Neural crest cell (in vitro differentiated cells): ENCODE measurements at regions not wholly inside any gene's neighbourhood (a gene's known extent, or its start where the extent isn't known, plus 50 kb on each side); places are given as distances from the start of the nearest gene placed in this dataset.

Experiments used
- DNase-seq: peaks from one replicate; pipeline ENCODE4 v3.0.0; 2021; ENCODE audit warnings: low read depth, mixed read lengths, low spot score
- H3K27ac Mint-ChIP-seq: one replicate; pipeline ENCODE4 v1.8.0; 2021; ENCODE audit warnings: mild to moderate bottlenecking, mixed read lengths; ENCODE audit not compliant: unreplicated experiment
- H3K27me3 Mint-ChIP-seq: 2 replicates; pipeline ENCODE4 v1.8.0; 2021; ENCODE audit warnings: low read depth, mild to moderate bottlenecking, mixed read lengths
- H3K36me3 Mint-ChIP-seq: 2 replicates; pipeline ENCODE4 v1.8.0; 2021; ENCODE audit warnings: low read depth, mild to moderate bottlenecking, mixed read lengths
- H3K4me1 Mint-ChIP-seq: 2 replicates; pipeline ENCODE4 v1.8.0; 2021; ENCODE audit warnings: mixed read lengths
- H3K4me3 Mint-ChIP-seq: one replicate; pipeline ENCODE4 v1.8.0; 2021; ENCODE audit warnings: mild to moderate bottlenecking, mixed read lengths
- H3K9me3 Mint-ChIP-seq: 2 replicates; pipeline ENCODE4 v1.8.0; 2021; ENCODE audit warnings: mixed read lengths
- TF ChIP-seq, protein P1 (sequence below): fragments of 200-600 bp; sonication (generic); conservative IDR thresholded peaks from 2 replicates; pipeline ENCODE4 v1.5.0; 2021; ENCODE audit warnings: antibody characterized with exemption, mild to moderate bottlenecking

DNA sequence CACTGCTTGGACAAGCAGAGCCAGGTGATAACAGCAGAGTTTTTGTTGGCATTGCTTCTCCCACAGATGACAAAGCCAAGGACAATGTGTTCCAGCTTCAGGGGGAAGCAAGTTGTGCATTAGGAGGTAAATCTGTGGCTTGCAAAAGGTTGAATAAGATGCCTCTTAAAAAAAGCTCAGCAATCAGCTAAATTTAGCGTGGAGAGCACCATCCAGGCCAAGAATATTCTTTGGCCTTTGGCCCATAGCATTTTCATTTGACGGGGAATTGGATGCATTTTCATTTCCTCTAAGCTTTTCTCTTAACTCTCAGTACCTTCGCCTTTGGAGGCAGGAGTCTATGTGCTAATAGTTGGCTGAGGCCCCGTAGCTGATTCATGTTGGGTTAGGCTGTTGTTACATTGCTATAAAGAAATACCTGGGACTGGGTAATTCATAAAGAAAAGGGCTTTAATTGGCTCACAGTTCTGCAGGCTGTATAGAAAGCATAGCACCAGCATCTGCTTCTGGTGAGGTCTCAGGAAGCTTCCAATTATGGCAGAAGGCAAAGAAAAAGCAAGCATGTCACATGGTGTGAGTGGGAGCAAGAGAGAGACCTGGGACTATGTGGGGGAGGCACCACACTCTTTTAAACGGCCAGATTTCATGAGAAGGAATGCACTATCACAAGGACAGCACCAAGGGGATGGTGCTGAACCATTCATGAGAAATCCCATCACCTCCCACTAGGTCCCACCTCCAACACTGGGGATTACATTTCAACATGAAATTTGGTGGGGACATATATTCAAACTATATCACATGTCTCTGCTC is 350.1 kb upstream of the C11orf87 start:
- Mint-ChIP-seq H3K9me3 (peaks cover 5% of the 10 kb centered on the region), H3K27me3 (no peaks in the 10 kb centered on the region), H3K4me3 (no peak overlapping the region), H3K4me1 (no peaks in the 10 kb centered on the region), H3K27ac (no peak overlapping the region), H3K36me3 (no peaks in the 10 kb centered on the region)
- TF ChIP-seq, protein P1, sequence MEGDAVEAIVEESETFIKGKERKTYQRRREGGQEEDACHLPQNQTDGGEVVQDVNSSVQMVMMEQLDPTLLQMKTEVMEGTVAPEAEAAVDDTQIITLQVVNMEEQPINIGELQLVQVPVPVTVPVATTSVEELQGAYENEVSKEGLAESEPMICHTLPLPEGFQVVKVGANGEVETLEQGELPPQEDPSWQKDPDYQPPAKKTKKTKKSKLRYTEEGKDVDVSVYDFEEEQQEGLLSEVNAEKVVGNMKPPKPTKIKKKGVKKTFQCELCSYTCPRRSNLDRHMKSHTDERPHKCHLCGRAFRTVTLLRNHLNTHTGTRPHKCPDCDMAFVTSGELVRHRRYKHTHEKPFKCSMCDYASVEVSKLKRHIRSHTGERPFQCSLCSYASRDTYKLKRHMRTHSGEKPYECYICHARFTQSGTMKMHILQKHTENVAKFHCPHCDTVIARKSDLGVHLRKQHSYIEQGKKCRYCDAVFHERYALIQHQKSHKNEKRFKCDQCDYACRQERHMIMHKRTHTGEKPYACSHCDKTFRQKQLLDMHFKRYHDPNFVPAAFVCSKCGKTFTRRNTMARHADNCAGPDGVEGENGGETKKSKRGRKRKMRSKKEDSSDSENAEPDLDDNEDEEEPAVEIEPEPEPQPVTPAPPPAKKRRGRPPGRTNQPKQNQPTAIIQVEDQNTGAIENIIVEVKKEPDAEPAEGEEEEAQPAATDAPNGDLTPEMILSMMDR, result no peak
- no peak for DNase-seq

DNA sequence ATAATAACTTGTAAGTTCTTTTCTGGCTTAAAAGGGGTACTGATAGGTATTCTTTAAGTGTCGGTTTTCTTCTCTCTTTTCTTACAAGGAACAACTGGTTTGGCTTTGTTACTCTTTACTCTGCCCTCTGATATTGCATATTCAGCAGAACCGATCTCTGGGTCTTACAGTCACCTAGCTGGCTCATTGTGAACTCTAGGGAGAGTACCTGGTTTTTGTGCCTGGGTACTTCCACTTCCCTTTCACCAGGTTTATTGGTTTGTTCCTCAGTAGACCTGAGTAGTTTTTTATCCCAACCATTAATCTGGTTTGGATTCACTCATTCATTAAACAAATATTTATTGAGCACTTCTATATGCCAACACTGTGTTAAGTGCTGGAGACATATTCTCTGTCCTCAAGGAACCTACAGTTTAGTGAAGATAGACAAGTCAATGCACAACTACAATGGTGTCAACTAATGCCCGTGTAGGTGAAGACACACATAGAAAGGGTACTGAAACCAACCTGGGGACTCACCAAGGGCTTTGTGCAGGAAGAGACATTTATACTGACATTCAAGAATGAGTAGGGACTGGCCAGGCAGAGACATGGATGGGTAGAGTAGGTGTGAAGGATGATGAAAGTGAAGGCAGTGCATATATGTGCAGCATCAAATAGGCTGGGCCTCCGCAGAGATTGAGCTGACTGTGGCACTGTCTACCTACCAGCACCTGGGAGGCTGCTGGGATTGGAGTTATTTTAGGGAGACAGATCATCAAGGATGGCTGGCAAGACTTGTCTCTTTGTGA is 348.8 kb upstream of the C11orf87 start:
- Mint-ChIP-seq H3K9me3 (peaks cover 5% of the 10 kb centered on the region), H3K4me1 (no peaks in the 10 kb centered on the region), H3K36me3 (no peaks in the 10 kb centered on the region), H3K27ac (no peak overlapping the region), H3K27me3 (no peaks in the 10 kb centered on the region), H3K4me3 (no peak overlapping the region)
- TF ChIP-seq, protein P1, result no peak
- no peak for DNase-seq

DNA sequence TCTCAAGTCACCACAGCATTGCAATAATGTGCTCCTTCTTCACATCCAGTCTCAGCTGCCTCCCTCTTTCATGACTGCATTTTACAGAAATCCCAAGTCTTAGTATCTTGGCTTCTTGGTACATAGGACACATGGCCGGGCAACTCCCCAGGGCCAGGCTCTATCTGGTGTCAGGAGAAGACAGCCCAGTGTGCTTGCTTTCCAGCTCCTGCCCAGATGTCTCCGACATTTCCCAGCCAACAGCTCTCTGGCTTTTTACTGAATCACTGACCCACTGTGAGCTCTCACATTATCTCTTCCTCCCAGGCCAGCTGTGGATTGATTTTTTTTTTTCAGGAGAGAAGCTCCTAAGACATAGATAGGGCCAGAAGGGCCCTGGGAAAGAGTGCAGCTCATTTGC is 346.0 kb upstream of the C11orf87 start:
- DNase-seq, result no peak
- H3K4me1 Mint-ChIP-seq, result no peaks in the 10 kb centered on the region

DNA sequence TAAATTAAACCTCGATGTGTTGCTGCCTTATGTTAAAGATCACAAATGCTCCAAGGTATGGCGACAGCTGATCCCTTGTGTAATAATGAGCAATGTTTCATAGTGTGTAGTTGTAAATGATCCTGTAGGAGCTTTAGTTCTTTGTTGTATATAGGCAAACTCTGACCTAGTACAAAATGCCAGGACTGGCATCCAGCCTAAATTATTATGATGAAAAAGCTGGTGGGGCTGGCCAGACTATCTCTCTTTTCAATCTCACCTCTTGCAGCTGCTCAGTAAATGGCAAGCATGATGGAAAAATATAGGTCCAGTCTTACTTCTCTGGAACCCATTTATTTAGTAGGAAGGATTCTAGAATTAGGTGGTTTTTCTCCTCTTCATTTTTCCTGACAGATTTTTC is 345.1 kb upstream of the C11orf87 start:
- H3K4me3 Mint-ChIP-seq, result no peak overlapping the region
- TF ChIP-seq, protein P1, result no peak
- H3K27me3 Mint-ChIP-seq, result no peaks in the 10 kb centered on the region
- no peaks in the 10 kb centered on the region for H3K9me3 Mint-ChIP-seq
- H3K27ac Mint-ChIP-seq, result no peak overlapping the region
- H3K4me1 Mint-ChIP-seq, result no peaks in the 10 kb centered on the region
- DNase-seq, result no peak
- no peaks in the 10 kb centered on the region for H3K36me3 Mint-ChIP-seq

More for the DNA sequence above, 346.0 kb upstream of the C11orf87 start:
- H3K27me3 Mint-ChIP-seq, result no peaks in the 10 kb centered on the region
- H3K9me3 Mint-ChIP-seq, result peaks cover under 1% of the 10 kb centered on the region
- no peak overlapping the region for H3K27ac Mint-ChIP-seq
- TF ChIP-seq, protein P1, result no peak
- H3K36me3 Mint-ChIP-seq, result no peaks in the 10 kb centered on the region
- H3K4me3 Mint-ChIP-seq, result no peak overlapping the region

DNA sequence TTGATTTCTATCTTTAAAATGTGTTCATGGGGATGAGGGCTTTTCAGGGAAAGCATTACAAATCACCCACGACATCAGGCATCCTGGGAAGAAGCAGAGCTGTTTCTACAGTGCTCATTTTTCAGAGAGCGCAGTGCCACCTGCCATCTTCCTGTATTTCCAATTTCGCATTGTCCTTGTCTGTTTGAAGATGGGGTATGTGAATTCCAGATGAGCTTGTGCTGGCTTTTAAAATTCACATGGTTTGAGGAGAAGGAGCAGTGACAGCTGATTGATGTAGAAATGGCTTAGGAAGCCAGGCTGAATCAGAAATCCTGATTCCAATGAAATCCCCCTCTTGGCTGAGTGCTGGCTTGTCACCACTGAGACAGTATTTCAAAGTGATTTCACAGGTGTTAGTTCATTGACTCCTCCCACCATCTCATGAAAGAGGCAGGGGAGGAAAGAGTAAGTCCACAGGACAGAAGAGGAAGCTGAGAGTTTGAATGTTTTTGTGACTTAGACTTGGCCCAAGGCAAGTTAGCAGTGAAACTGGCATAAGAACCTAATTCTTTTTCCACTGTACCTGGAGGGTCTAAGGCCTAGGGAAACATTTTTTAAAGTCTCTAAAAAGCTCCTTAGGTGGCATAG is 344.6 kb upstream of the C11orf87 start:
- TF ChIP-seq, protein P1, result no peak
- H3K9me3 Mint-ChIP-seq, result no peaks in the 10 kb centered on the region
- DNase-seq, result no peak
- no peaks in the 10 kb centered on the region for H3K4me1 Mint-ChIP-seq
- no peaks in the 10 kb centered on the region for H3K36me3 Mint-ChIP-seq
- no peak overlapping the region for H3K4me3 Mint-ChIP-seq
- H3K27ac Mint-ChIP-seq, result no peak overlapping the region
- H3K27me3 Mint-ChIP-seq, result no peaks in the 10 kb centered on the region
